Islet of Langerhans (tissue), 1 donor: ENCODE measurements at regions not wholly inside any gene's neighbourhood (a gene's known extent, or its start where the extent isn't known, plus 50 kb on each side); places are given as distances from the start of the nearest gene placed in this dataset.

Experiments
- FAIRE-seq: peaks from one replicate; lab custom pipeline; 2011; peaks lifted over from hg19 to GRCh38; lab: Jason Lieb, UNC

GRCh38 chr6:47360388-47360787 lies 50.7 kb upstream of the TNFRSF21 start:
- no peak for FAIRE-seq

GRCh38 chr6:47362857-47363461 lies 53.3 kb upstream of the TNFRSF21 start:
- no peak for FAIRE-seq

- no peak for FAIRE-seq
These were observed 54.0 kb upstream of the TNFRSF21 start for GRCh38 chr6:47363736-47364135.

GRCh38 chr6:47366335-47366890 lies 56.7 kb upstream of the TNFRSF21 start:
- no peak for FAIRE-seq

- no peak for FAIRE-seq
These were observed 61.6 kb upstream of the TNFRSF21 start for GRCh38 chr6:47371139-47371869.

- no peak for FAIRE-seq
These were observed 62.2 kb upstream of the TNFRSF21 start for GRCh38 chr6:47371870-47372255.

- FAIRE-seq: no peak
These were observed 62.6 kb upstream of the TNFRSF21 start for GRCh38 chr6:47372318-47372717.

- FAIRE-seq: no peak
These were observed 65.7 kb upstream of the TNFRSF21 start for GRCh38 chr6:47375426-47375825.

- FAIRE-seq: no peak
These were observed 67.2 kb upstream of the TNFRSF21 start for GRCh38 chr6:47376930-47377329.

GRCh38 chr6:47377971-47378370 lies 68.3 kb upstream of the TNFRSF21 start:
- FAIRE-seq: no peak

GRCh38 chr6:47379328-47379727 lies 69.6 kb upstream of the TNFRSF21 start:
- FAIRE-seq: no peak

GRCh38 chr6:47380251-47380650 lies 70.5 kb upstream of the TNFRSF21 start:
- FAIRE-seq: no peak

- no peak for FAIRE-seq
These were observed 71.3 kb upstream of the TNFRSF21 start for GRCh38 chr6:47381036-47381435.

GRCh38 chr6:47383360-47383759 lies 73.7 kb upstream of the TNFRSF21 start:
- FAIRE-seq: no peak

GRCh38 chr6:47391675-47392074 lies 82.0 kb upstream of the TNFRSF21 start:
- no peak for FAIRE-seq

- FAIRE-seq: no peak
These were observed 82.5 kb upstream of the TNFRSF21 start for GRCh38 chr6:47392251-47392650.

- FAIRE-seq: no peak
These were observed 81.1 kb upstream of the CD2AP start for GRCh38 chr6:47396401-47397069.

- FAIRE-seq: no peak
These were observed 77.0 kb upstream of the CD2AP start for GRCh38 chr6:47400581-47400980.

- FAIRE-seq: no peak
These were observed 75.5 kb upstream of the CD2AP start for GRCh38 chr6:47402081-47402480.

GRCh38 chr6:47403056-47403455 lies 74.5 kb upstream of the CD2AP start:
- no peak for FAIRE-seq

GRCh38 chr6:47403801-47404200 lies 73.8 kb upstream of the CD2AP start:
- no peak for FAIRE-seq

GRCh38 chr6:47404435-47404834 lies 73.2 kb upstream of the CD2AP start:
- FAIRE-seq: no peak

- FAIRE-seq: no peak
These were observed 72.3 kb upstream of the CD2AP start for GRCh38 chr6:47405273-47405672.
